NOMO-1 treated with dmso at 0.1 percent for 144 hours (cell line): ENCODE measurements at regions not wholly inside any gene's neighbourhood (a gene's known extent, or its start where the extent isn't known, plus 50 kb on each side); places are given as distances from the start of the nearest gene placed in this dataset.

Source experiments
- DNase-seq: peaks from one replicate; lab custom pipeline; 2025; ENCODE audit not compliant: unreplicated experiment; lab: John Stamatoyannopoulos, UW

DNA sequence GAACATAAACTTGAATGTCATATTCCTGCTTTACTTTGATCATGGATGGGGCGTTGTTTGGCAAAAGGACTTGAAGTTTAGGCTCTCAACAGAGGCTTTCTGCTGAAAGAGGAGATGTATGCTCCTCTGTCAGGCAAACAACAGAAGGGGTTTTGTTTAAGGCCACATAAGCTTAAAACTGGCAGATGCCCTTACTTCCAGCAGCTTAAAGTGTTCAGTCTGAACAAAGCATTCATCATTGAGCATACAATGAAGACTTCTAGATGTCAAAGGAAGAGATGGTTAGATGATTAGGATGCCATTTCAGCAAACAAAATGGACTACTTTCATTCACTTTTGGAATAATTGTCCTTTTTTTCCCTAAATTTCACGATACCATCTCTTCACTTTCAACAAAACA, 484.5 kb downstream of the SLITRK6 start:
- no peak for DNase-seq

DNA sequence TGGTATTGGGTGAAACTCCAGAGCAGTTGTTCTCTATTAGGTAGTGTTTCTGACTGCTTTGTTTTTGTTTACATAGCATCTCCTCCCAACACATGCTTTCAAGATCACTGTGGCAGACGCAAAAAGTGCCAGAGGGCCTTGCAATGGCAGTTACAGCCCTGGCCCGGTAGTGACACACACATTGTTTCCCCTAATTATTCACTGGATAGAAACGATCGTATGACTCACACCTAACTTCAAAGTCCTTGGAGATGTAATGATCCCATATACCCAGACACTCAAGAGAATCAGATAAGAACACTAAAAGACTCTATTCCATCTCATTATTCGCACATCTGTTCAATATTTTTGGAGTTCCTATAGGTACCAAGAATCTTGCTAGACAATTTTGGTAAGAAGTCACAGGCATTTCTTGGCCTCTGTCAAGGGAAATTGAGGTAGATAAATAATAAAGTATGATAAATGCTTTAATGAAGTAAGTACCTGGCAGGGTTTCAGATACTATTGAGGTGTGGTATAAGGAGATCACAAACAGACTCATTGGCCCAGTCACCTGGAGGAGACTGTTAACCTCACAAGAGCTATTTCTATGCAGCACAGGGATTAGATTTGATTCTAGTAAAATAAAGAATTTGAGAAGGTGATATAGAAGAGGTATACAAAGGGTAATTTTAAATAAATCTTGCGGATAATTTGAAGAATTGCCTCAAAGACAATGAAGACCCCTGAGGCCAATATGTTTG, 485.3 kb downstream of the SLITRK6 start:
- DNase-seq = no peak

DNA sequence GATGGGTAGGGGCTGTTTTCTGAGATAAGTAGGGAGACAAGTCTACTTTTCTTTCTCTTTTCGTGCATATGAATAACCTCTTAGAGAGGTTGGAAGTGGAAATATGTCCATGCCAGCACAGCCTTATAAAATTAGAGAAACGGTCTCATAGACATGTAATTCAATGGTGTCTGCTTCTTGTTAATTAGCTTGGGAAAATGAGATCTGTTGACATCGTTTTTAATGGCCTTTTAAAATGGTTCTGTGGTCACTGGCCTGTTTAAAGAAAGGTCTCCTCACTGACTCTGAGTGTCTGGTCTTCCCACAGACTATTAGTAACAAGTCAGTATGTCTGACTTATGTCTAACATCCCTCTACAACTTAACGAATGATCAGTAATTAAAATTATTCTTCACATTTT, 487.1 kb downstream of the SLITRK6 start:
- DNase-seq = no peak

DNA sequence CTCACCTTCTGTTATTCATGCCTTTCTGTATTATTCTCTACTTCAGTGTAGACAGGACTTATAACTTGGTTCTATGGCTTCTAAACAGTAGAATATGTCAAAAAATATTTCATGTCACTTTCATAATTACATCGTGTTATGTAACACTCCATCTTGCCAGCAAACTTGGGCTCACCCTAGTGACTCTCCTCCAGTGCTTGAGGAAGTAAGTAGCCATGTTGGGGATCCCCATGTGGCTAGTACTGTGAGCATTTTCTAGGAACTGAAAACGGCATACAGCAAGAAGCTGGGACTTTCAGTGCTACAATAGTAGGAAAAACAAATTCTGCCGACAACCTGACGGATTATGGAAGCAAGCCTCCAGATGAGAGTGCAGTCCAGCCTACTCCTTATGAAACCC, 495.6 kb downstream of the SLITRK6 start:
- DNase-seq = no peak

DNA sequence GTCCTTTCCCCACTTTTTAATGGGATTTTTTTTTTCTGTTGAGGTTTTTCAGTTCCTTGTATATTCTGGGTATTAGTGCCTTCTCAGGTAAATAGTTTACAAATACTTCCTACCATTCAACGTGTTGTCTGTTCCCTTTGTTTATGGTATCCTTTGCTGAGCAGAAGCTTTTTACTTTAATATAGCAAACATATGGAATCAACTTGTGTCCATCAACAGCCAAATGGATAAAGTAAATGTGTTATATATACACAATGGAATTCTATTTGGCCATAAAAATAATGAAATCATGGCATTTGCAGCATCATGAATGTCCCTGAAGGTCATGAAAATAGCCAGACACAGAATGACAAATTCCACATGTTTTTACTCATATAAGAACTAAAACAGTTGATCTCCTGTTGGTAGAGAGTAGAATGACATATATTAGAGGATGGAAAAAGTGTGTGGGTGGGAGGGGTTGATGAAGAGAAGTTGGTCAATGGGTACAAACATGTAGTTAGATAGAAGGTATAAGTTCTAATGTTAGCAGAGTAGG, 500.8 kb downstream of the SLITRK6 start:
- no peak for DNase-seq

DNA sequence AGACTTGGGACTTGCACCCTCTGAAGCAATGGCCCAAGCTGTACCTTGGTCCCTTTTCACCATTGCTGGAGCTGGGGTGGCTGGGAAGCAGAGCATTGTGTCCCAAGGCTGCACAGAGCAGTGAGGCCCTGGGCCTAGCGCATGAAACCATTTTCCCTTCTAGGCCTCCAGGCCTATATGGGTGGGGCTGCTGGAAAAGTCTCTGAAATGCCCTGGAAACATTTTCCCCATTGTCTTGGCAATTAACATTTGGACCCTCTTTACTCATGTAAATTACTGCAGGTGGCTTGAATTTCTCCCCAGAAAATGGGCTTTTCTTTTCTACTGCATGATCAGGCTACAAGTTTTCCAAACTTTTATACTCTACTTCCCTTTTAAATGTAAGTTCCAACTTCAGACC, 510.5 kb downstream of the SLITRK6 start:
- no peak for DNase-seq

DNA sequence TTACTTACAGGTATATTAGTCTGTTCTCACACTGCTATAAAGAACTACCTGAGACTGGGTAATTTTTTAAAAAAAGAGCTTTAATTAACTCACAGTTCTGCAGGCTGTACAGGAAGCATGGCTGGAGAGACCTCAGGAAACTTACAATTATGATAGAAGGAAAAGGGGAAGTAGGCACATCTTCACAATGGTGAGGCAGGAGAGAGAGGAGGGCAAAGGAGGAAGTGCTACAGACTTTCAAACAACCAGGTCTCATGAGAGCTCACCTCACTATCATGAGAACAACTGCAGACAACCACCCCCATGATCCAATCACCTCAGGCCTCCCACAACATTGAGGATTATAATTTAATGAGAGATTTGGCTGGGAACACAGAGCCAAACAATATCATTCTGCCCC, 511.7 kb downstream of the SLITRK6 start:
- peak; percentile 12 for DNase-seq

DNA sequence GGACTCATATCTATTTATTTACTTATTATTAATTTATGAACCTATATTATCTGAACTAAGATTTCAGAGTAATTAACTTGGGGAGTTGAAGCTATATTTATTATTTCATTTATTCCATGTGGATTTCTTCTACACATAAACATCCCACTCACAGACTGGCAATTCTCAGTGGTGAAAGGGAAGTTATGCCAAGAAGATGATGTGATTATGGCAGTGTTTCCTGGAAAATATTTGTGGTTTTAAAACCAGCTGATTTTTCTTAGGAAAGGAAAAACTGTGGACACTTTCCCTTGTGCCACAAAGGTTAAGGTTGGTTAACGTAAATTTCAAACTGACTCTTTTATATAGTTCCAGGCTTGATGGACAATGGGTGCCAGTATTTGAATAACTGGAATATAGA, 513.1 kb downstream of the SLITRK6 start:
- no peak for DNase-seq

DNA sequence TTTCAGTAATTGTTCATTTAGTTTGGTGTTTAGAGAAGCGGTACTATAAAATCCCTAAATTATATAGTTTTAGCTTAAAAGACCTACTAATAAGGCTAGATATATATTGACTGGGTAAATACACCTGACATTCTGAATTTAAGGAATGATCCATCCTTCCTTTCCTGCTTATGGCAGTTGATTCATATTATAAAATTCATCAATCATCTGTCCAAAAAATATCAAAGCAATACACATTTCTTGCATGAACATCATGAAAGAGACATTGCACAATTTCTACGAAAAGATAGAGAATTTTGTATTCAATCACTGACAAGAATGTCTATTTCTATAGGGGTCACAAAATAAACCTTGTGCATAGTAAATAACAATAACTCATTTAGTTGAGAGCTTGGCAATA, 514.9 kb downstream of the SLITRK6 start:
- no peak for DNase-seq

DNA sequence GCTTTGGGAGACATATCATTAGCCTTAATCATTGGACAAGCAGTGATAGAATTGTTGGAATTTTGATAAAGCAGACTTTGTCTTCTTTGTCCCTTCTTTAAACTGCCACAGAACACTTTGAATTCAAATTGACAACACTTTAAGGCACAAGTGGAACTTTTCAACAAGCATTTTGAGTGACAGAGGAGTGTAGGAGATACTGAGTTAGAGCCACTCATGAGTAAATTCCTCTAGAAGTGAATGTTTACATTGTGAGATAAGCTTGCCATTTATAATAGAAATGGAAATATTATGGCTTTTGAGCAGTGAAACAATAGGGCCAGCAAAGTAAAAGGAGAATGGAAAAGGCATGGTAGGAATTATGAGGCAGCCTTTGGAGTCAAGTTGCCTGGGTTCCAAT, 515.8 kb downstream of the SLITRK6 start:
- DNase-seq = no peak

DNA sequence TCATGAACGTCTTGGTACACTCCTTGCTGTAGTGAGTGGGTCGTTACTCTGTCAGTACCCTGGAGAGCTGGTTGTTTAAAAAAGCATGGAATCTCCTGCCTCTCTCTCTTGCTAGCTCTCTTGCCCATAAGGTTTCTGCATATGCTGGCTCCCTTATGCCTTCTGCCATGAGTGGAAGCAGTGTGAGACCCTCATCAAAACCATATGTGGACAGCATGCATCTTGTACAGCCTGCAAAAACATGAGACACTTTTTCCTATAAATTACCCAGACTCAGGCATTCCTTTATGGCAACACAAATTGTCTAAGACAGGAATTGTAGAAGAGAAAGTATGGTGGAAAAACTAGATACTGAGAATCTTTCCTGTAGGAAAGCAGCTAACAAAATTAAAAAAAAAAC, 516.3 kb downstream of the SLITRK6 start:
- no peak for DNase-seq

DNA sequence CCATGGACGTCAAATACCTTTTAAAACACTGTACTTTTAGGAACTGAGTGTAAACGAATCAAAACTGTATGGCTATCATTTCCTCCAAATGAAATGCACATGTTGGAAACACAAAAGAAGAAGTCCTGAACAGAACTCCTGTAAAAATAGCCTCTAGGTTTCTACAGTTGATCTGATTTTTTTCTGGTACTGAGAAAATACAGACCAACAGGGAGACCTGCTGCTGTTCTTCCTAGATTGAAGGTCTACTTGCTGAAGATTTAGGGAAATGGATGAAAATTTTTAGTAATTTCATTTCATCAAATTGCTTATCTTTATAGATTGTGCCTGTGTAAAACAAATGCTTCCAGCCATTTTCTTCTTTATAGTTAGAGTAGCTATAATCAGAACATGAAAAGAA, 520.4 kb downstream of the SLITRK6 start:
- no peak for DNase-seq

DNA sequence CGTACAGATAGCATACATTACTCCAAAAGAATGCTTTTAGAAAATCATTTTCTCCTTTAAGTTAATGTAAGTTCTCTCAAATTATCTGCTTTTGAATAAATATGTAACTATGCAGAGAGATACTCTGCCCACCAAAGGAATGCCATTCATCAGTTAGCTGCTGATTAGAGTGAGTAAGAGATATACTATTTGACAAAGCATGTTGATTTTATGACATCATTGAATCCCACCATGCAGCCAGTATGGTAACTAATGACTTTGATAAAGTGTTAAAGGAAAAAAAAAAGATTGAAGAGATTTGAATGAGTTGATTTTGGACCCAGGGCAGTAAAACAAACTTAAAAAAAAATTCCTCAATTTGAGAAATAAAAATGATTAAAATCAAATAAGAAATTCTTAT, 521.5 kb downstream of the SLITRK6 start:
- no peak for DNase-seq

DNA sequence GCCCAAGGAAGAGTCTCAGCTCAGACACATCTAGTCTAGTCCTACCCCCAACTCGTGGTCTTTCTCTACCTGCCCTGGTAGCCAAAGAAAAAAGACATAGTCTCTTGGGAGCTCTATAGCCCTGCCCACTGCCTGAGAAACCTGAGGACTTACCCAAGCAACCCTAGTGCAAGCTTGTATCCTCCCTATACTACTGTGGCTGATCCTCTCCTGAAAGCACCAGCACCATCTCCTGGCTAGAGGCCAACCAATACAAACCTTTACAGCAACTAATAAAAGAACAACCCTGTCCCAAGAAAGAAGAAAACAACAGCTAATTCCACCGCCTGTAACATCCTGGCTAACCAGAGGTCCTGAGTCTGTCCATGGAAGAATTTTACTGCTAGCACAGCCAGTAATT, 532.4 kb downstream of the SLITRK6 start:
- DNase-seq = no peak

DNA sequence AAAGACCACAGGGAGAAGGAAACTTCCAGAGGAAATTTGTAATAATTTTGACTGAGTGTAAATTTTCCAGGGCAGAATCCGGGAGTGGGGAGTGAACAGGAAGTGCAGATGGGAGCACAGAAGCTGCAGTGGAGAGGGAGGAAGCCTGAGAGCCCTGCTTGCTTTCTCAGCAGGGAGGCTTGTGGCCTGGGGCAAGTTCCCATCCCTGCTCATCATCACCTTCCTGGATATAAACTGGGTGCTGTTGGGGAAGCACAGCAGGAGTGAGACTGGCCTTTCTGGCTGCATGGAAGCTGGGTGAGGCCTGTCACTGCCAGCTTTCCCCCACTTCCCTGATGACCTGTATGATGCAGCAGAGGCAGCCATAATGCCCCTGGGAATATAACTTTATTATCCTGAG, 532.9 kb downstream of the SLITRK6 start:
- no peak for DNase-seq

DNA sequence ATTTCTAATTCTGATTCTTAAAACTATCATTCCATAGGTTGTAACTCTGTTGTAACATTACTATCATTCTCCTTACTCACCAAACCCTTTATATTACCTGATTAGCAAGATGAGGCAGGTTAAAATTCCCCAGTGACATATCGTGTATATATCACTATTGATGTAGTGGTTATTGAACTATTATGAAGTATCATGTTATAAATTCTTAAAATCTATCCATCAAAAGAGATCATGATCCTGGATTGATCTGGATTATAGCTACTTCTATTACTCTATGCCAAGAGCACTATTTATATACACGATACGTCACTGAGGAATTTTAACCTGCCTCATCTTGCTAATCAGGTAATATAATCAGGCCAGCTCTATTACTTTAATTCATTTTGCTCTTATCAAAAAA, 533.9 kb downstream of the SLITRK6 start:
- no peak for DNase-seq

DNA sequence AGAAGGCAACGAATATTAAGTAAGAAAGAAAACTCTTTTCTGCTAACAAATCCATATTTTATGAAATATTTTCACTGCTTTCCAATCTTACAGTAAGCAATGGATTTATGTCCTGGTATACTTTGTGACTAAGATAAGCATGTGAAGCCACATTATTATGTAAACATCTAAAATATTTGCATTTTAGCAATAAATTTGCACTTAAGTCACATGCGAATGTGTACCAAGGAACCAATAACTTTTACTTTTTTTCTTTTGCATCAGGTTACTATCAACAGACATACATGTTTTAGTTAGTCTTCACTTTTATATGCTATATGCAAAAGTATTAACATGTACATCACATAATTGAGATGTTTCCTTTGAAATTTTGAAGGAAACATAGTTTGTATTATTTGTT, 536.7 kb downstream of the SLITRK6 start:
- no peak for DNase-seq

DNA sequence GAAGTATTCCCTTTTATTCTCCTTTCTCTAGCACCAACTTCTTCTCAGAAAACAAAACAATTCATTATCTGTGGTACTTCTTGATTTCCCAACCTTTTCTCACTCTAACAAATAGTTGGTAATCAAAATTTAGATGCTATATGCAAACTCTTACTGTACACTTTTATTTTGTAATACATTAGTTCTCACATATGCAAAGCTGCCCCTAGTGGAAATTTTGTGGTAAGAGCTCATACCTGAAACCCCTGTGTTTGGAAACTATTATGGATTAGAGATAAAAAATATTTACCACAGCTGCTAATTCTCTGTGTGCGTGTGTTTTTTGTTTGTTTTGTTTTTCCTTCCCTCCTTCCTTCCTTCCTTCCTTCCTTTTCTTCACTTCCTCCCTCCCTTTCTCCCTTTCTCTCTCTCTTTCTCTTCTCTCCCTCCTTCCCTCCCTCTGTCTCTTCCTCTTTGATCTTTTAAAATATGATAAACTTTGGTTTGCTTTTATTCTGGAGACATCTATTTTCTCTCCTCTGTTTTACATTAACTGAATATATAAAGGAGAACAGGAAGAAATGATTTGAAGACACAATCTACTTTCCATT, 537.4 kb downstream of the SLITRK6 start:
- no peak for DNase-seq

DNA sequence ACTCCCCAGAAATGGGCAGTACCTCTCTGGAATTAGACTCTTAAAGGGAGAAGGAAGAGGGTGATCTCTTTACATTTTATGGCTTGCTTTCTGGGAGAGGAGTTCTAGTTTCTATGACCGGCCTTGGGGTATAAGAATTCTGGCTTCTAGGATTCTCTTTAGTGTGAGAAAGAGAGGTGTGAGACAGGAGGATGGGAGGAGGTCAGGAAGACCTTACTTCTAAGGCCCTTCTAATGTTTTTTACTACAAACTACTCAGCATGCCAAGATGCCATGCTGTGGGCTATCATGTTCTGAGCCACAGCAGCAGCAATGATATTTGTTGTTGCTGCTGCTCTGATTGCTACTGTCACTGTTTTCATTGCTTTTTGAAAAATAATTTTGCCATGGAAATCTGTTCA, 538.3 kb downstream of the SLITRK6 start:
- DNase-seq = no peak

DNA sequence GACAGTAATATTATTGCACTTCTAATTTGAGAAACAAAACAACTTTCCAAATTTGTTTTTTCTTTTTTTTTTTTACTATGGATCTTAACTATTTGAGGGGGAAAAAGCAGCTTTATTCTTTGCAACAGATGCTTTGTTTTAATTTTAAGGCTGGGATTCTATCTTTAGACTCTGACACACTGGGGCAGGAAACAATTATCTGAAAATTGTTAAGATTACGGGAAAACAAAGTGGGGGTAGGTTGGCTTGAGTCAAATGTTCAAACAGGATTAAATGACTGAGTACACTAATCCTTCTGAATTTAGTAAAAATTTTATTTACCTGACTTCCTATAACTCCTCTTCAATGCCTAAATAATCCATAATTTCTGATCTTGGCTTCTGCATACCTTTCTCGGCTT, 543.2 kb downstream of the SLITRK6 start:
- DNase-seq = no peak

DNA sequence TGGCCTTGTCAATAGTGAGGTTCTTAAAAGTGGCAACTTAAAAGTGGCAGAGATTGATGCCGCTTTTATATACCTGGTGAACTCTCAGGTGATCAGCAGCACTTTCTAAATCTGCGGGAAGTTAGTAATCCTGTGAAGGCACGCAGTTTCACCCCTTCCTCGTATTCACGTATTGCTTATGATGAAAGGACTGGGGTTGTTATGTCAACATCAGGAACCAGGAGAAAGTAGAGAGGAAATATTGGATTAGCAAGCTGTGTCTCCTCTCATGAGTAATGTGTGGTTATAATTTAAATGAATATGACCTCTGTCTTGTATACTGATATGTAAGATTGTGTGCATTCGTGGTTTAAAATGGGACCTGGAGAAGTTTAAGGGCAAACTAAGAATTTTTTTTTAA, 544.6 kb downstream of the SLITRK6 start:
- DNase-seq = no peak

DNA sequence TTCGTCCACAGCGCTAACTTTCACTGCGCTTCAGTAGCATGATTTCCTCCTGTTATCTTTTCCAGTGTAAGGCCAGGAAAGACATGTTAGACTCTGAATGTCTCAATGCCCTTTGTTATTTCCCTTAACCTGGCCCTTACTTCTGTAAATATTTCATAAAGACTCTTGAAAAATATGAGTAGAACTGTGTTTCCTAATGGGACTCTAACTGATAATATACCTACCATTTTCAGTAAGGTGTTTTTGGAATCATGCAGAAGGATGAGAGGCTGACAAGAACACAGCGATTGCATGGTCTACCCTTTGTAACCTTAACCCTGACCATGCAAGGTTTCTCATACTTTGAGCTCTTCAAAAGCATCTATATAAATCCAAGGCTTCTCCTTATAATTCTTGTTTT, 550.1 kb downstream of the SLITRK6 start:
- no peak for DNase-seq

DNA sequence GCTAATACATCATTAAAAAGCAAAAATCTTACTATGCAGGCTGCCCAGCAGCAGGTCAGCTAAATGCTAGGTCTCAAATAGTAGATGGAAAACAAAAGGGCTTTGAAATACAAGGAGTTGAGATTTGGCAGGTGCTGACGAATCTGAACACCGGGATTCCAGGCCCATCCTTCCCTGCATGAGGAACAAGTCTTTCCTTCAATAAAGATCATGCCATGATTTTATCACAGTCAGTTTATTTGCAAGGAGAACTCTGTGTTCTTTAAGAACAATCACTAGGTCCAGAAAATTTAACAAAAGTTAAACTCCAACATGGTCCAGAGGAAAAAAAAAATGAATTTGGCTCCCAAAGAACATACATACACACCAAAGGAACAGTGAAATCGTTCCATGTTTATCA, 551.4 kb downstream of the SLITRK6 start:
- no peak for DNase-seq
